BLaER1 (cell line): ENCODE measurements at regions not wholly inside any gene's neighbourhood (a gene's known extent, or its start where the extent isn't known, plus 50 kb on each side); places are given as distances from the start of the nearest gene placed in this dataset.

Source experiments
- H3K27ac ChIP-seq: shearing (Covaris generic); formaldehyde crosslinking; 2 replicates; pipeline ENCODE4 v1.8.1; 2022
- H3K27me3 ChIP-seq: shearing (Covaris generic); formaldehyde crosslinking; 2 replicates; pipeline ENCODE4 v1.8.1; 2022
- H3K36me3 ChIP-seq: shearing (Covaris generic); formaldehyde crosslinking; 2 replicates; pipeline ENCODE4 v1.8.1; 2022
- H3K4me1 ChIP-seq: shearing (Covaris generic); formaldehyde crosslinking; 2 replicates; pipeline ENCODE4 v1.8.1; 2022
- H3K4me2 ChIP-seq: shearing (Covaris generic); formaldehyde crosslinking; 2 replicates; pipeline ENCODE4 v1.8.1; 2022
- H3K4me3 ChIP-seq: shearing (Covaris generic); formaldehyde crosslinking; 2 replicates; pipeline ENCODE4 v1.8.1; 2022
- H3K9ac ChIP-seq: shearing (Covaris generic); formaldehyde crosslinking; 2 replicates; pipeline ENCODE4 v1.8.1; 2022
- H3K9me3 ChIP-seq: shearing (Covaris generic); formaldehyde crosslinking; 2 replicates; pipeline ENCODE4 v1.8.1; 2022
- H4K20me1 ChIP-seq: shearing (Covaris generic); formaldehyde crosslinking; 2 replicates; pipeline ENCODE4 v1.8.1; 2022
- Cebpa-rat ChIP-seq: shearing (Covaris generic); IDR thresholded peaks from 2 replicates; pipeline ENCODE4 v1.8.1; 2022

- Histone ChIP-seq H3K9me3 (no peaks in the 10 kb centered on the region), H3K9ac (no peak overlapping the region), H3K27me3 (no peaks in the 10 kb centered on the region), H3K4me3 (no peak overlapping the region), H4K20me1 (no peaks in the 10 kb centered on the region), H3K4me2 (no peak overlapping the region), H3K36me3 (no peaks in the 10 kb centered on the region), H3K27ac (no peak overlapping the region), H3K4me1 (peaks cover 13% of the 10 kb centered on the region; the same call in 1 of the 2 replicates)
- no peak for TF ChIP-seq Cebpa-rat
Observed at GRCh38 chr1:214895011-214895600, 187.4 kb upstream of the KCNK2 start.

GRCh38 chr1:214896921-214897320, 185.6 kb upstream of the KCNK2 start:
- peaks cover 13% of the 10 kb centered on the region; the same call in 1 of the 2 replicates for H3K4me1 ChIP-seq
- no peak overlapping the region for H3K4me3 ChIP-seq
- H3K9me3 ChIP-seq = no peaks in the 10 kb centered on the region
- no peak for TF ChIP-seq Cebpa-rat
- no peaks in the 10 kb centered on the region for H3K36me3 ChIP-seq
- no peak overlapping the region for H3K9ac ChIP-seq
- H4K20me1 ChIP-seq = no peaks in the 10 kb centered on the region
- H3K27me3 ChIP-seq = no peaks in the 10 kb centered on the region
- no peak overlapping the region for H3K4me2 ChIP-seq
- H3K27ac ChIP-seq = no peak overlapping the region

DNA sequence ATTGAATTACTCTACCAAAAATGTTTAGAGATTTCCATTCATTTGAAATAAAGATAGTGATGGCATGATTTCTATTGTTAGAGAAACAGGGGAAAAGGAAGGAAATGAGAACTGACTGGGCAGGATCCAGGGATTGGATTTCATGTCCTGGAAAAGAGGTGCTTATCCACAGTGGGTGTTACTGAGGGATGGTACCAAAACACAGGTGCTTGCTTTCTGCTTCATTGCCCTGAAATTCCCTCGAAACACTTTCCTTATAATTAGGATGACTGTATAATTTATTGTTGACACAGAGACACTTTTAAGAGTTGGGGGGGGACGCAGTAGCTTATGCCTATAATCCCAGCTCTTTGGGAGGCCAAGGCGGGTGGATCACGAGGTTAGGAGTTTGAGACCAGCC, 185.0 kb upstream of the KCNK2 start:
- Histone ChIP-seq H3K4me2 (no peak overlapping the region), H3K9me3 (no peaks in the 10 kb centered on the region), H3K4me3 (no peak overlapping the region), H3K4me1 (peaks cover 13% of the 10 kb centered on the region; the same call in 1 of the 2 replicates), H3K36me3 (no peaks in the 10 kb centered on the region), H3K27ac (no peak overlapping the region), H3K9ac (no peak overlapping the region), H3K27me3 (no peaks in the 10 kb centered on the region), H4K20me1 (no peaks in the 10 kb centered on the region)
- TF ChIP-seq Cebpa-rat = no peak

DNA sequence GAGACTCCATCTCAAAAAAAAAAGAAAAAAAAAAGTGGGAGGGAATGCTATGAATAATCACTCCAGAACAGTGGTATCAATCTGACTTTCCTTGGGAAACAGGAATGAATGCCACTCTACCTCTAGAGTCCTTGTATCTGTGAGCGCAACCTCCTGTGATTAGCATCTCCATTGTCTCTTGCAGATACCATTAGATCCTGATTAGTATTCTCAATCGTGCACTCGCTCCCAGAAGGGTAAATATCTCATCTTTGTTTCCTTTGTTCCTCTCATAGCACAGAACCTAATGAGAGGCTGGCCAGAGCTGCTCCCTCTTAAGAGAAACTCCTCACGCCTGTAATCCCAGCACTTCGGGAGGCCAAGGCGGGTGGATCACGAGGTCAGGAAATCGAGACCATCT, 184.4 kb upstream of the KCNK2 start:
- Histone ChIP-seq H3K9ac (no peak overlapping the region), H3K4me1 (peaks cover 13% of the 10 kb centered on the region; the same call in 1 of the 2 replicates), H3K27ac (no peak overlapping the region), H3K27me3 (no peaks in the 10 kb centered on the region), H3K4me3 (no peak overlapping the region), H3K36me3 (no peaks in the 10 kb centered on the region), H3K4me2 (no peak overlapping the region), H3K9me3 (no peaks in the 10 kb centered on the region), H4K20me1 (no peaks in the 10 kb centered on the region)
- no peak for TF ChIP-seq Cebpa-rat

GRCh38 chr1:214898718-214899117, 183.8 kb upstream of the KCNK2 start:
- no peak overlapping the region for H3K9ac ChIP-seq
- H3K36me3 ChIP-seq = no peaks in the 10 kb centered on the region
- TF ChIP-seq Cebpa-rat = no peak
- no peaks in the 10 kb centered on the region for H3K27me3 ChIP-seq
- no peak overlapping the region for H3K4me2 ChIP-seq
- H4K20me1 ChIP-seq = no peaks in the 10 kb centered on the region
- no peak overlapping the region for H3K27ac ChIP-seq
- no peak overlapping the region for H3K4me3 ChIP-seq
- H3K4me1 ChIP-seq = peaks cover 13% of the 10 kb centered on the region; the same call in 1 of the 2 replicates
- H3K9me3 ChIP-seq = no peaks in the 10 kb centered on the region

- H3K27ac ChIP-seq = no peak overlapping the region
Observed at GRCh38 chr1:214899908-214900460, 182.6 kb upstream of the KCNK2 start.

DNA sequence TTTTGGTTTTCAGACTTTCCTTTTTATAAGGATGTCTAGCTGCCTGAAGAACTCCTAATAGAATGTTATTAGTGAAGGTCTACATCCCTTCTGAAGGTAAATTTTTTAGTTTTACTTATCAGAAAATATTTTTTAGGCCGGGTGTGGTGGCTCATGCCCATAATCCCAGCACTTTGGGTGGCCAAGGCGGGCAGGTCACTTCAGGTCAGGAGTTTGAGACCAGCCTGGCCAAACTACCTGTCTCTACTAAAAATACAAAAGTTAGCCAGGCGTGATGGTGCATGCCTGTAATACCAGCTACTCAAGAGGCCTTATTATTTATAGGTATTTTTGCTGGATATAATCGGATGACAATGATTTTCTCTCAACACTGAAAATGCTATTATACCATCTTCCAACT, 181.9 kb upstream of the KCNK2 start:
- no peaks in the 10 kb centered on the region for H3K27me3 ChIP-seq
- peaks cover 8% of the 10 kb centered on the region; the same call in 1 of the 2 replicates for H3K4me1 ChIP-seq
- no peak for TF ChIP-seq Cebpa-rat
- no peak overlapping the region for H3K4me3 ChIP-seq
- H3K9me3 ChIP-seq = no peaks in the 10 kb centered on the region
- H3K27ac ChIP-seq = no peak overlapping the region
- no peaks in the 10 kb centered on the region for H4K20me1 ChIP-seq
- H3K9ac ChIP-seq = no peak overlapping the region
- no peaks in the 10 kb centered on the region for H3K36me3 ChIP-seq
- no peak overlapping the region for H3K4me2 ChIP-seq

More at GRCh38 chr1:214899908-214900460, 182.6 kb upstream of the KCNK2 start:
- no peak overlapping the region for H3K9ac ChIP-seq
- no peak overlapping the region for H3K4me3 ChIP-seq
- H3K4me1 ChIP-seq = peaks cover 13% of the 10 kb centered on the region; the same call in 1 of the 2 replicates
- H3K27me3 ChIP-seq = no peaks in the 10 kb centered on the region
- H3K36me3 ChIP-seq = no peaks in the 10 kb centered on the region
- H3K4me2 ChIP-seq = no peak overlapping the region
- H4K20me1 ChIP-seq = no peaks in the 10 kb centered on the region
- no peaks in the 10 kb centered on the region for H3K9me3 ChIP-seq
- TF ChIP-seq Cebpa-rat = no peak

GRCh38 chr1:214901718-214902117, 180.8 kb upstream of the KCNK2 start:
- no peaks in the 10 kb centered on the region for H3K9me3 ChIP-seq
- H3K4me1 ChIP-seq = no peaks in the 10 kb centered on the region
- no peak overlapping the region for H3K4me3 ChIP-seq
- H4K20me1 ChIP-seq = no peaks in the 10 kb centered on the region
- no peak overlapping the region for H3K4me2 ChIP-seq
- no peaks in the 10 kb centered on the region for H3K27me3 ChIP-seq
- no peak overlapping the region for H3K27ac ChIP-seq
- no peak for TF ChIP-seq Cebpa-rat
- no peak overlapping the region for H3K9ac ChIP-seq
- no peaks in the 10 kb centered on the region for H3K36me3 ChIP-seq

DNA sequence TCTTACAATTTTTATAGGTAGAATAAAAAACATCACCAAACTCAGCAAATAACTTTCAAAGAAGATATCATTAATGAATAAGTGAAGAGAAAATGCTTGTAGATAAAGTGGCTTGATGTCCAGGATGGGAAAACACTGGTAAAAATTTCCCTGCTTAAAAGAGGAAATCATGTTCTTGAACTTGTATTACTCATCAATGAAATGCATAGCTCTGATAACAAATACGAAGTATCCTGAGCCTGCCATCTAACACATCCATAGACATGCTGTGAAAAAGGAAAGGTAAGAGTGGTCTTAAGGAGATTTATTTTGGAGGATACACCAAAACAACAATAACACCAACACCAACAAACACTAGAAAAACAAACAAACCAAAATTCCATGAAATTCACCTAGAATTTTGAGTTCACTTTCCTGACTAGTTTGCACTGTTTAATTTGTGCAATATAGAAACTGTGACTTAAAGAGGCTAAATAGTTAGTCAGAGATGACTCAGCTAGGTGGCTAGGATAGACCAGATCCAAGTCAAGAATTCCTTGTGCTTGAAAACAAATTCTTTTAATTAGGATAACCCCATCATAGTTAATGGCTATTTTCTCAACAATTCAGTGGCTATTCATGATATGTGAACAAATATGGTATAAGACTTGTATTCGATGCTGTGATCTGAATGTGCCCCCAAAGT, 179.8 kb upstream of the KCNK2 start:
- Histone ChIP-seq H3K4me2 (no peak overlapping the region), H3K4me1 (no peaks in the 10 kb centered on the region), H3K9ac (no peak overlapping the region), H4K20me1 (no peaks in the 10 kb centered on the region), H3K27ac (no peak overlapping the region), H3K36me3 (no peaks in the 10 kb centered on the region), H3K27me3 (no peaks in the 10 kb centered on the region), H3K4me3 (no peak overlapping the region), H3K9me3 (no peaks in the 10 kb centered on the region)
- no peak for TF ChIP-seq Cebpa-rat

GRCh38 chr1:214912127-214912526, 170.4 kb upstream of the KCNK2 start:
- Histone ChIP-seq H3K4me3 (no peak overlapping the region), H3K9ac (no peak overlapping the region), H3K9me3 (no peaks in the 10 kb centered on the region), H3K4me1 (no peaks in the 10 kb centered on the region), H4K20me1 (no peaks in the 10 kb centered on the region), H3K27me3 (no peaks in the 10 kb centered on the region), H3K27ac (no peak overlapping the region), H3K36me3 (no peaks in the 10 kb centered on the region), H3K4me2 (no peak overlapping the region)
- no peak for TF ChIP-seq Cebpa-rat
